ENCODE measurements at regions not wholly inside any gene's neighbourhood (a gene's known extent, or its start where the extent isn't known, plus 50 kb on each side); places are given as distances from the start of the nearest gene placed in this dataset.
"Not testable (repeated sequence)": the region's sequence is repeated elsewhere in the genome, so short reads cannot be mapped to it uniquely, and the experiment has no call there.

DNA sequence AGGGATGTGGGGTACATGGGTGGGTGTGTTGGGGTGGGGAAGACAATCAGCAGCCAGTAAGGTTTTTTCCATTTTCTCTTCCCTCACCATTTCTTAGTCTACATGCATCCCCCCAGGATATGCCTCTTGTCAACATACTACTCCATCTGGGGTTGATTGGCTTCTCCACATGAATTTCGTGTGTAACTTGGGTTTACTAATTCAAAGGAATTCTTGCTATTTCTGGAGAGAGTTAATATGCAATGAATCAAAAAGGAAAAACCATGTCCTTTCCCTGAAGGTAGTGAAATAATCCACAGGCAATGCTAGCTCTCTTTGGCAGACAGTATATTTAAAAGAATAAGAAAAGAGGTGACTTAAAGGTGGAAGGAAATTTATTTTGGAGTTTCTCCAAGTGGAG is 198.4 kb downstream of the EBLN2 start:
- H3K36me3 Mint-ChIP-seq (ENCODE audit: insufficient read depth, unreplicated experiment) = no peaks in the 10 kb centered on the region
- no peaks in the 10 kb centered on the region for H3K4me1 Mint-ChIP-seq (ENCODE audit: low read depth, unreplicated experiment)
- H3K27me3 Mint-ChIP-seq (ENCODE audit: insufficient read depth, unreplicated experiment) = peaks cover 8% of the 10 kb centered on the region
- Histone ChIP-seq H3K36me3 (ENCODE audit: control insufficient read depth, insufficient read depth, low read length) (no peaks in the 10 kb centered on the region), H3K27me3 (replicated peaks; ENCODE audit: control insufficient read depth, insufficient read depth, low read length) (no peaks in the 10 kb centered on the region), H3K4me1 (no peaks in the 10 kb centered on the region), H3K9me3 (no peaks in the 10 kb centered on the region), H3K4me3 (ENCODE audit: low read depth, low read length) (no peak overlapping the region)
- no peaks in the 10 kb centered on the region for H3K9me3 Mint-ChIP-seq (ENCODE audit: unreplicated experiment)
- TF ChIP-seq, protein P1, sequence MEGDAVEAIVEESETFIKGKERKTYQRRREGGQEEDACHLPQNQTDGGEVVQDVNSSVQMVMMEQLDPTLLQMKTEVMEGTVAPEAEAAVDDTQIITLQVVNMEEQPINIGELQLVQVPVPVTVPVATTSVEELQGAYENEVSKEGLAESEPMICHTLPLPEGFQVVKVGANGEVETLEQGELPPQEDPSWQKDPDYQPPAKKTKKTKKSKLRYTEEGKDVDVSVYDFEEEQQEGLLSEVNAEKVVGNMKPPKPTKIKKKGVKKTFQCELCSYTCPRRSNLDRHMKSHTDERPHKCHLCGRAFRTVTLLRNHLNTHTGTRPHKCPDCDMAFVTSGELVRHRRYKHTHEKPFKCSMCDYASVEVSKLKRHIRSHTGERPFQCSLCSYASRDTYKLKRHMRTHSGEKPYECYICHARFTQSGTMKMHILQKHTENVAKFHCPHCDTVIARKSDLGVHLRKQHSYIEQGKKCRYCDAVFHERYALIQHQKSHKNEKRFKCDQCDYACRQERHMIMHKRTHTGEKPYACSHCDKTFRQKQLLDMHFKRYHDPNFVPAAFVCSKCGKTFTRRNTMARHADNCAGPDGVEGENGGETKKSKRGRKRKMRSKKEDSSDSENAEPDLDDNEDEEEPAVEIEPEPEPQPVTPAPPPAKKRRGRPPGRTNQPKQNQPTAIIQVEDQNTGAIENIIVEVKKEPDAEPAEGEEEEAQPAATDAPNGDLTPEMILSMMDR (IDR thresholded peaks at IDR 0.05; ENCODE audit: insufficient read depth in 1 of 2, low read depth in 1 of 2, low read length in 1 of 2, severe bottlenecking in 1 of 2, unreplicated experiment in 1 of 2) = no peak
- H3K27ac Mint-ChIP-seq (ENCODE audit: unreplicated experiment) = no peak overlapping the region
- intact Hi-C loops (cut with micrococcal nuclease; ENCODE audit: unreplicated experiment) = no loop called here
- POLR2A ChIA-PET = no interaction called here
- H3K4me3 Mint-ChIP-seq (ENCODE audit: unreplicated experiment) = no peak overlapping the region
- BruUV-seq (replicated peaks) = no TSS peak
- DNase-seq = no peak
- CTCF ChIA-PET = interaction anchor here (0.7 kb wide), 1 partner anchor 192 kb away, joined by 10 read pairs; no protein-coding TSS in a partner anchor

DNA sequence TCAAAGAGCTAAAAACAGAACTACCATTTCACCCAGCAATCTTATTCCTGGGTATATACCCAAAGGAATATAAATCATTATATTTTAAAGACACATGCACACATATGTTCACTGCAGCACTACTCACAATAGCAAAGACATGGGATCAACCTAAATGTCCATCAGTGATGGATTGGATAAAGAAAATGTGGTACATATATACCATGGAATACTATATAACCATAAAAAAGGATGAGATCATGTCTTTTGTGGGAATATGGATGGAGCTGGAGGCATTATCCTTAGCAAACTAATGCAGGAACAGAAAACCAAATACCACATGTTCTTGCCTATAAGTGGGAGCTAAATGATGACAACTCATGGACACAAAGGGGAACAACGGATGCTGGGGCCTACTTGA is 205.1 kb downstream of the EBLN2 start:
- H3K9me3 Mint-ChIP-seq (ENCODE audit: unreplicated experiment); H3K36me3 ChIP-seq (ENCODE audit: control insufficient read depth, insufficient read depth, low read length); BruUV-seq (replicated peaks); H3K9me3 ChIP-seq; DNase-seq; H3K4me1 Mint-ChIP-seq (ENCODE audit: low read depth, unreplicated experiment); H3K4me3 Mint-ChIP-seq (ENCODE audit: unreplicated experiment); H3K27me3 Mint-ChIP-seq (ENCODE audit: insufficient read depth, unreplicated experiment); CTCF ChIA-PET; H3K36me3 Mint-ChIP-seq (ENCODE audit: insufficient read depth, unreplicated experiment); POLR2A ChIA-PET; H3K27ac Mint-ChIP-seq (ENCODE audit: unreplicated experiment); H3K27me3 ChIP-seq (replicated peaks; ENCODE audit: control insufficient read depth, insufficient read depth, low read length); H3K4me3 ChIP-seq (ENCODE audit: low read depth, low read length); intact Hi-C loops (cut with micrococcal nuclease; ENCODE audit: unreplicated experiment); H3K4me1 ChIP-seq: not testable (repeated sequence)

DNA sequence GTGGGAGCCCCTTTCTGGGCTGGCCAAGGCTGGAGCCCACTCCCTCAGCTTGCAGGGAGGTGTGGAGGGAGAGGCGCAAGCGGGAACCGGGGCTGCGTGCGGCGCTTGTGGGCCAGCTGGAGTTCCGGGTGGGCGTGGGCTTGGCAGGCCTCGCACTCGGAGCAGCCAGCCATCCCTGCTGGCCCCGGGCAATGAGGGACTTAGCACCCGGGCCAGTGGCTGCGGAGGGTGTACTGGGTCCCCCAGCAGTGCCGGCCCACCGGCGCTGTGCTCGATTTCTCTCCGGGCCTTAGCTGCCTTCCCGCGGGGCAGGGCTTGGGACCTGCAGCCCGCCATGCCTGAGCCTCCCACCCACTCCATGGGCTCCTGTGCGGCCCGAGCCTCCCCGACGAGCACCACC is 207.7 kb downstream of the EBLN2 start:
- CTCF ChIA-PET = not testable (repeated sequence)

GRCh38 chr3:73270839-73271483 is 209.5 kb downstream of the EBLN2 start:
- H3K36me3 Mint-ChIP-seq (ENCODE audit: insufficient read depth, unreplicated experiment) = no peaks in the 10 kb centered on the region
- intact Hi-C loops (cut with micrococcal nuclease; ENCODE audit: unreplicated experiment) = no loop called here

More for the DNA sequence above, 207.7 kb downstream of the EBLN2 start:
- BruUV-seq (replicated peaks); H3K27me3 Mint-ChIP-seq (ENCODE audit: insufficient read depth, unreplicated experiment); H3K4me3 ChIP-seq (ENCODE audit: low read depth, low read length); H3K9me3 Mint-ChIP-seq (ENCODE audit: unreplicated experiment); H3K4me1 ChIP-seq; intact Hi-C loops (cut with micrococcal nuclease; ENCODE audit: unreplicated experiment); H3K4me1 Mint-ChIP-seq (ENCODE audit: low read depth, unreplicated experiment); H3K27me3 ChIP-seq (replicated peaks; ENCODE audit: control insufficient read depth, insufficient read depth, low read length); DNase-seq; H3K9me3 ChIP-seq; H3K27ac Mint-ChIP-seq (ENCODE audit: unreplicated experiment); H3K36me3 Mint-ChIP-seq (ENCODE audit: insufficient read depth, unreplicated experiment); POLR2A ChIA-PET; H3K36me3 ChIP-seq (ENCODE audit: control insufficient read depth, insufficient read depth, low read length); H3K4me3 Mint-ChIP-seq (ENCODE audit: unreplicated experiment): not testable (repeated sequence)

More at GRCh38 chr3:73270839-73271483, 209.5 kb downstream of the EBLN2 start:
- Histone ChIP-seq H3K36me3 (ENCODE audit: control insufficient read depth, insufficient read depth, low read length) (no peaks in the 10 kb centered on the region), H3K4me3 (ENCODE audit: low read depth, low read length) (no peak overlapping the region), H3K4me1 (no peaks in the 10 kb centered on the region), H3K9me3 (no peaks in the 10 kb centered on the region), H3K27me3 (replicated peaks; ENCODE audit: control insufficient read depth, insufficient read depth, low read length) (no peaks in the 10 kb centered on the region; the same call in 1 of the 2 replicates)
- Mint-ChIP-seq H3K4me3 (ENCODE audit: unreplicated experiment) (no peak overlapping the region), H3K27me3 (ENCODE audit: insufficient read depth, unreplicated experiment) (no peaks in the 10 kb centered on the region), H3K27ac (ENCODE audit: unreplicated experiment) (no peak overlapping the region), H3K4me1 (ENCODE audit: low read depth, unreplicated experiment) (no peaks in the 10 kb centered on the region), H3K9me3 (ENCODE audit: unreplicated experiment) (no peaks in the 10 kb centered on the region)
- TF ChIP-seq, protein P1 (IDR thresholded peaks at IDR 0.05; ENCODE audit: insufficient read depth in 1 of 2, low read depth in 1 of 2, low read length in 1 of 2, severe bottlenecking in 1 of 2, unreplicated experiment in 1 of 2) = no peak
- CTCF ChIA-PET = no interaction called here
- no peak for DNase-seq
- BruUV-seq (replicated peaks) = no TSS peak
- POLR2A ChIA-PET = no interaction called here

Measured in Caco-2 (cell line).